Brain pericyte (primary cell): ENCODE measurements at regions not wholly inside any gene's neighbourhood (a gene's known extent, or its start where the extent isn't known, plus 50 kb on each side); places are given as distances from the start of the nearest gene placed in this dataset.

ENCODE experiments used
- DNase-seq: peaks from one replicate; pipeline ENCODE4 v3.0.0-alpha.2; 2012; ENCODE audit warnings: low read depth, low spot score

DNA sequence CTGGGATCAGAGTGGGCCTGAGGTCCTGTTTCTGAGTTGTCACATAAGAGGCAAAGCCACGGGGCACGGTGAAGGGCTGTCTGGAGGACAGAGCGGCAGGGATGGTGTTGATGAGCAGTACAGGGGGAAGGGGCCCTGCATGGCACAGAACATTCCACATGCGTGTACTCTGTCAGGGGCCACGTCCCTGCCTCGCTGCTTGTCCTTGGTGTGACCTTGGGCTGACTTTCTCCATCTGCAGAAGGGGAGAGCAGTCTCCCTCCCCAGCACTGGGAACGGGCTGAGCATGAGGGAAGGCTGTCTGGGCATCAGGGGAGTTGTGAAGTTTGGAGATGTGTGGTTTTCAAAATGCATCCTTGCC is 71.5 kb upstream of the GSE1 start:
- no peak for DNase-seq

DNA sequence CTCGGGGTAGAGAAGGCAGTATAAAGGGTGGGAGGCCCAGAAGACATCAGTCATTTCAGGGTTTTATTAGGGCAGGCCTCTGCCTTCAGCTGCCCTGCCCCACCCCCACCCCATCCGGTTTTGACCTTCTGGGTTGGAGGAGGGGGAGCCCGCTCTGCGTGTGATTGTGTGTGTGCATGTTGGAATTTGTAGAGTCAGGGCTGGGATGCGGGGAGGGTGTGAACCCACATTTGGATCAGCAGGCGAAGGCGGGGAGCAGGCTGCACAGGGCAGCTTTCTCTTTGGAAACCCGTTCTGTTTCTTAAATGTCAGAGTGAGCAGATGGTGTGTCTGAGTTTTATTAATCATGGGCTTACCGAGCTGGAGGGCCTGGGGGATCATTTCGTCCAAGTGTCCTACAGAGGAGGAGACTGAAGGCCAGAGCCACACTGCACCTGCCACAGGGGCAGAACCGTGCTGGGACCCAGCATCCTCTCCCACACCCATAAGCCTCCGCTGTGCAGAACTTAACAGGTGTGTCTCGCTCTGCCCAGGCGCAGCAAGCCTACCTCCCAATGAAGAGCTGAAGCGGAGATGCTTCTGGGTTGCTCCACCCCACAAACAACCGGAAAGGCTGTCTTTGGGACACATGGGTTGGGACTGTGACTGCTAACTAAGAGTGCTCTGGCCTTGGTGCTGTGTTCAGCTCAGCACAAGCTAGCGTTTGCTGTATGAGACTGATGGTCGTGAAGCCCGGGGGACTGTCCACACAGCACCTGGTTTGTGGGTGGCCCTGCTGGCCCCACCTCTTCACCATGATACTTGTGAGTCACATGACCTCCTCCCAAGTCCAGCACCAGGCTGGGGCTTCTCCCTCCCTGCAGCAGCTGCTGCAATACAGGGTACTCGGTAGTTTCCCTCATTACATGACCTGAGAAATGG is 70.9 kb upstream of the GSE1 start:
- DNase-seq, result no peak

DNA sequence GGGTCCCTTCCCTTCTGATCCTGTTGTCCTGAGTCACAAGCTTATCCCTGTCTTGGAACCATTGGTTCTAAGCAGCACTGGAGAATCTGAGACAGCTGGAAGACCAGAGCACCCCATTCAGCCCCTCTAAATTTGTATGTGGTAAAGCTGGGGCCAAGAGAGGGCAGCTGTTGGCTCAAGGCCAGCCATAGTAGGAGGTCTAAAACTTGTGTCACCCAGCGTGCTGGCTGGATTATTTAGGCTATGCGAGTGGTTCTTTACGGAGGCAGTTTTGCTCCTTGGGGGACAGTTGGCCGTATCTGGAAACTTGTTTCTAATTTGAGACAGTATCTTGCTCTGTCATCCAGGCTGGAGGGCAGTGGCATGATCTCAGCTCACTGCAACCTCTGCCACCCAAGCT is 69.6 kb upstream of the GSE1 start:
- no peak for DNase-seq

DNA sequence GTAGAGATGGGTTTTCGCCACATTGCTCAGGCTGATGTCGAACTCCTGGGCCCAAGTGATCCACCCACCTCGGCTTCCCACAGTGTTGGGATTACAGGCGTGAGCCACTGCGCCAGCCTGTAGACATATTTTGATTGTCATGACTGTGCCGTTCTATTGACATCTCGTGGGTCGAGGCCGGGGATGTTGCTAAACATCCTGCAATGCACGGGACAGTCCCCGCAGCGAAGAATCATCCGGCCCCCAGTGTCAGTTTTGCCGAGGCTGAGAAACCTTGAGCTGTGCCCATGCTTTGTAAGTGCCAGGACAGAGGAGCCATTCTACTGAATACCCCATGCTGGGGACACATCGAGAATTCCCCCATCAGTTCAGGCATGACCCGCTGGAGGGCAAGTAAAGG is 69.1 kb upstream of the GSE1 start:
- DNase-seq, result no peak

DNA sequence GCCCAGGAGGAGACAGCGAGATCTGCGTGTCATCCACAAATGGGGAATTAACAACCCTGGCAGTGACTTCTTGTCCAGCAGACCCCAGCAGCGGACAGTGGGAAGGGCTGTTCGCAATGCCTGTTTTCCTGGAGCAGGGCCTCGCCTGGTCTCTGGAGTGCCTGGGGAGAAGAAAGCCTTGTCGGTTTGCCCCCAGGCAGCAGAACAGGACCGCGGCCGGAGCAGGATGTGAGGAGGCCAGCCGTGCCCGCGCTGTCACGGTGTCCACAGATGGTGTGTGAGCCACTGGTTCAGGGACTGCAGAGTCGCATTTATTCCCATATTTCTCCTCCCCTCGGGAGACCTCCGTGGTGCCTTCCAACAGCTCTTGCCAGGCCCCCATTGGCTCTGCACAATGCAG is 68.5 kb upstream of the GSE1 start:
- no peak for DNase-seq

DNA sequence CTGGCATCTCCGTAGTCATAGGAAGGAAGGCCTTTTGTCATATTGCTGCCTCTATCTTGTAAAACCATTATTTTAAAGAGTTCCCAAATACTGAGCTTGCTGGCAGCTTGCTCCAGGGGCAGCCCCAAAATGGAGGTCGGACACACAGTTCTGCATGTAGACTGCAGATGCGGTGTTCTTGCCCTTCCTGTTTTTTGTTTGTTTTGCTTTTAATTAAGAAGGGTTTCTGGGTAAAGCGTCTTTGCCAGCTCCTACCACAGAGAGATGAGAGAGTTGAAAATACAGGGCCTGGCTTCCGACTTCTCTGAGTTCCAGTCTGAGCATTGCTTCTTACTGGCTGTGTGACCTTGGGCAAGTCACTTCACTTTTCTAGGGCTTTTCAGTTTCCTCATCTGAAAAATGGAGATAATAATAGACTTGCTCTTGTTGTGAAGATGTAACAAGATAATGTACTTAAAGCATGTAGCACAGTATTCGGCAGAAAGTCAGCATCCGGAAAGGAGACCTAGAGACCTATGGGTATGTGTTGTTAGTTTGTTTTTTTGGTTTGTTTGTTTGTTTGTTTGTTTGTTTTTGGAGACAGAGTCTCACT is 67.8 kb upstream of the GSE1 start:
- no peak for DNase-seq

DNA sequence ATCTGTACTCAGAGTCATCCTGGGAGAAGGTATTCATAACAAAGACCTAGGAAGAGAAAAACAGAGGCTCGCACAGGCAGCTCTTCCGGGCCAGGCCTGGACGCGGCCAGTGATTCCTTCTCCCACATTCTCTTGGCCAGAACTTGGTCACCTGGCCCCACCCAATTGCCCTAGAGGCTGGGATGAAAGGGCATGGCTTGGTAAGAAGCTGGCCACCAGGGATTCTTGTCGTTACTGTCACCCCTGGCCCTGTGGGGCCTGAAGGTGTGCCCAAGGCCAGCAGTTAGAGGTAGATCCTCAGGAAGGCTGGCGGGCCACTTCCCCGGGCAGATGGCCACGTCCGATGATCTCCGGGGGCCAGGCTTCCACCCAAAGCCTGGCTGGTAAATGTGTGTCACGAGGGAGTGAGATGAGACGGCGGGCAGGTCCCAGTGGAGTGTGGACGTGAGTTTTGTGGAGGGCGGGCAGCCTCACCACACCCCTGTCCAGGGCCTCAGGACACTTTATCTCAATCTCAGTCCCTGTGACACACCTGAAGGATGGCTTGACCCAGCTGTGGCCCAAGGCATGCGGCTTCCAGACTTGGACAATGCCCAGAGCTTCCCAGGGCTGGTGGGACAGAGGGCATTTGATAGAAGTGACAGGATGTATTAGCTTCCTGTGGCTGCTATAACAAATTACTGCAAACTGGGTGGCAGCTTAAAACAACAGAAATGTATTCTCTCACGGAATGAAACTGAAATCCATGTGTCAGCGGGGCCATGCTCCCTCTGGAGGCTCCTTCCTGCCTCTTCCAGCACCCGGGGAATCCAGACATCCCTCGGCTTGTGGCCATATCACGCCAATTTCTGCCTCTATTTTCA is 66.3 kb upstream of the GSE1 start:
- no peak for DNase-seq

DNA sequence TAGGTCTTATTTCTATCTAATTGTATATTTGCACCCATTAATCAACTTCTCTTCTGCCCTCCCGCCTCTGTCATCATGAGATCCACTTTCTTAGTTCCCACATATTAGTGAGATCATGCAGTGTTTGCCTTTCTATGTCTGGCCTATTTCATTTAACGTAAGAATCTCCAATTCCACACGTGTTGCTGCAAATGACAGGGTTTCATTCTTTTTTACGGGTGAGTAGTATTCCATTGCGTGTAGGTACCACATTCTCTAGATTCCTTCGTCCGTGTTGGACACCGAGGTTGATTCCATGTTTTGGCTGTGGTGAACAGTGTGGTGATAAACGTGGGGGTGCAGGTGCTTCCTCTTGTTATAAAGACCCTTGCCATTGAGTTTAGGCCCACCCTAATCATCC is 64.7 kb upstream of the GSE1 start:
- no peak for DNase-seq

DNA sequence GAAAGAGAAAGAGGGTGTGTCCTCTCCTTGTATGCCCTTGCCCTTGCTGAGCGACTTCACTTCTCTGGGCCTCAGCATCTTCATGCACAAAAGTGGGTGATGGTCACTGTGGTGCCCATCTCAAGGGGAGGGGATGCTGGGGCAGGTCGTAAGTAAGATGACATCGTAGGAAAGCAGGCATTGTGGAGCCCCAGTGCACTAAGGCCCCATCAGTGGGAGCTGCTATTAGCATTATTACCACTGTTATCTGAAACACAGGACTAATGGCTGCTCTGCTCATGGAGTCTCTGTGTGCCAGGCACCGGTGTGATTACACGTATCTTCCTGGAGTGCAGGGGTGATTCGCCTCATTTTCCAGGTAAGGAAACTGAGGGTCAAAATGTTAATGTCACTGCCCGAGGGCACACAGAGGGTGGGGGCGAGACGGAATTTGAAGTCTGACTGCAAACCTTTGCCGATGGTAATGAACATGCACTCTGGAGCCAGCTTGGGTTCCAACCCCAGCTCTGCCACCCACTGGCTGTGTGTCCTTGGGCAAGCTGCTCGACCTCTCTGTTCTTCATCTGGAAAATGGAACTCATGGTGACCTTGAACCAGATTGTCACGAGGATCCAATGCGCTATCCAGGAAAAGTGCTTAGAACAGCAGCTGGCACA is 63.2 kb upstream of the GSE1 start:
- no peak for DNase-seq

DNA sequence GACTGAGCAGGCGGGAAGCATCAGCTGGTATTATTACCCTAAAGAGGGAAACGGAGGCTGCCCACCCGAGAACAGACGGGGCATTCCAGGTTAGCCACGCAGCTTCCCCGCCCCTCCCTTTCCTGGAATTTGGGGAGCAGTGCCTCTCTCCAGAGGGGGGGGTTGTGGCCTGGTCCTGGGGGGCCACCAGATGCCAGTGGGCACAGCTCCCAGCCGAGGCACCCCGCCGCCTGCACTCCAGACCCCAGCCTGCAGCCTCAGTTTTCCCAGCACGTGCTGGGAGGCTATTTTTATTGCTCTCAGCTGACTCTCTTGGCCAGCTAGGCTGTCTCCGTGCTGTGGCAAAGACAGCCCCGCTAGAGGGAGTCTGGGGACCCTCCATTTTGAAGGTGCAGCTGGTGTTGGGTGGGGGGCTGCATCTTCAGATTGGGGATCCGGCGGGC is 62.7 kb upstream of the GSE1 start:
- DNase-seq, result no peak

DNA sequence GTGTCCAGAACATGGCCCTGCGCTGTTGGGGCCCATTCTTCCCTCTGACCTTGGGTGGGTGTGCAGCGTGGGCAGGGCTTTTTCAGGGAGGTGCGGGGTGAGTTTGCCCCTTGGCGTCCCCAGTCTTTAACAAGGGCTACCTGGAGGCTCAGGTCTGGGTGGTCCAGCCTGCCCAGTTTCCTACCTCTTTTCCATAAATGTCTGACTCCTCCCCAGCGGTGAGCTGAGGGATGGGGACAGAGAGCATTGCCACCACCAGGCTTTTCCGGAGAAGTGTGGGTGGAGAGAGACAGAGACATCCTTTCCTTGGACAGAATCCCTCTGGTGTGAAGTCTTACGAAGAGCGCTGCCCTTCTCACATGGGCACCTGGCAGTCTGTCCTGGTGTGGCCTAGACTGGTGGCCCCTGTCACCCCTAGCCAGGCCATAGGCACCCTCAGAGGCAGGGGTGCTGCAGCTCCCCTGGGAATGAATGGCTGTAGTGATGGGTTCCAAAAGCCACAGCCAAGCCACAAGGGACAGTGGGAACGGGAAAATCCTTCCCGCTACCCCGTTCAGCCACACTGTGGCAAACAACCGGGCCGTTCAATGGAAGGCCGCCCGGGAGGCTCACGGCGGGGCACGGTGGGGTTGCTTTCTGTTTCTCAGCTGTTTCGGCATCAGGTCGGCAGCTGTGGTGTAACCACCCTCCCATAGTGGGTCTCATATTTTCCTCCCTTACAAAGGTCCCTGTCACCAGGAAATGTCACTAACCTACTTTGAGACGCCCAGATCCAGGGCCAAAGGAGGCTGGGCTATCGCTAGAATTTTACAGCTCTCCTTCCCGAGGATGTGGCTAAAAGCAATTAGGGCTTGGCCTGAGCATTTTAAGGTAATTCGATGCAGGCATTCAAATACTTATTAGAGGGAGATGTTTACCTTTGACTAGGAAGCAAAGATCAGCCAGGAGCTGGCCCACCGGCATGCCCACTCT is 61.9 kb upstream of the GSE1 start:
- DNase-seq, result no peak

DNA sequence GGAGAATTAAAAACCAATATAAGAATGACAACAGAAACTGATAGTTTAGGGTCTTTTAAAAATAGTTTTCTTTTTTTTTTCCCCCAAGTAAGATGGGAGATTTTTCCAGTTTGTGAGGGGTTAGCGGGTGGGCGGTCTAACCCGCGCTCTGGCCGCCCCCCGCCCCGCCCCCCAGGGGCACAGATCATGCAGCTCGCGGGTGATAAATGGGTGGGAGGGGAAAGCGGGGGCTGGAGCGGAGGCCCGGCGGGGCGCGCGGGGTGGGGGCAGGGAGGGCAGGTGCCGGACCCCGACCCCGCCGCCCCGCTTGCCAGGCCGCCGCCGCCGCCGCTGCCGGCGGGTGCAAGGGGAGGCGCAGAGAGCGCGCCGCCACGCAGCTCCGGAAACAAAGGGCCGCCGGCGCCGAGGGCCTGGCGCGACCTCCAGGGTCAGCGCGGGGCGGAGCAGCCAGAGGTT is 60.1 kb upstream of the GSE1 start:
- no peak for DNase-seq

DNA sequence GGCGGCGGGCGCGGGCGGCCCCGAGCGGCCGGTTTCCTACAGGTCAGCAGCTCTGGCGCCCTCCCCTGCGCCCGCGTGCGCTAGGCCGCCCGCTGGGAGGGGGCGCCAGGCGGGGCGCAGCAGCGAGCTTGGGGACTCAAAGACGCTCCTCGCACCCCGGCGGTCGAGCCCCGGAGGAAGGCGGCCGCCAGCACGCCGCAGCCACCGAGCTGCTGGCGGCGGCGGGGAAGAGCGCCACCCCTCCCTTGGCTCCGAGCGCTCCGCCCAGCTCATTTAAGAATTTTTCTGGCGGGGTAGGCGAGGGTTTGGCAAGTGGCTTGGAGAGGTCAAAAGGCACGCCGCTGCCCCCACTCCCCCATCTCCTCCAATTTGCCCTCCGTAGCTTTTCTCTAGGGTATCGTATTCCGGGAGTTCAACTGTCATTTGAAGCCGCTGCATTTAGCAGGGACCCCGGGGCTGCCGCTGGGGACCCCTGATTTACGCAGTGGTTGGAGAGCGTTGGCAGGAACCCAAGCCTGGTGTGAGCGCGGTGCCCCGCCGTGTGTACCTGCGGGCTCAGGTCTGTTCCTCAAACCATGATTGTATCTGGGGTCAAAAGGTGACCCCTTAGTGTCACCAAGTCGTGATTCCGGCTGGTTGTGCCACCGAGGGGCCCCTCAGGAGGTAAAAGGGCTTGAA is 59.5 kb upstream of the GSE1 start:
- DNase-seq, result no peak

DNA sequence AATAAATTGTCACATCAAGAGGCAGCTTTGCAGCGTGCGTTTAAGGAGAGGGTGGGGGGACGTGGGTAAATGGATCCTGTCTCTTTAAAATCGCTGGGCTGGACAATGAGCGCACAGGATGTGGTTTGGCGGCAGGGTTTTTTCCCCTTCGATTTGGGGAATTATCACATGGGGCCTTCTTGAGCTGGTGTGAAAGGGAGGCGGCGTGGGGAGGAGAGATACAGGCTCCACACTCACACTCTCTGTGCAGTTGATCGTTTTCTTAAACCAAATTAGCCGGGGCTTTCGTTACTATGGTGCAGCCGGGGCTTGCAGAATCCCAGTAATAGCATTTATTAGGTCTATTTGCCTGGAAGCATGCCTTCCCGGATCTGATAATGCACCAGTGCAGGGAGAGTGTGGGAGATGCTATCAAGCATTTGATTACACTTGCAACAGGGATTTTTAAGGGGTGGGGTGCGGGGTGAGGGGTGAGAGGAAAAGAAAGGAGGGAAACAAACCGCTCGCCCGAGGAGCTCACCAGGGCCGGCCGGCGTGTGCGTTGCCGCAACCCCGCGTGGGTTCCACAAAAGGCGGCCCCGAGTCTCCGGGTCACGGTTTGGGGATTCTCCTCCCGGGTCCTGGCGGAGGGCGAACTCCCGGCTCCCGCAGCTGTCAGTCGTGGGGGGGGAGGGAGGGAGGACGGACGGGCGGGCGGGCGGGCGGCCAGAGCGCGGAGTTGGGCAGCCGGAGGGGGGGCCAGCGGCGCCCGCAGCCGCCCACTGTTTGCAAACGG is 58.8 kb upstream of the GSE1 start:
- DNase-seq, result no peak

DNA sequence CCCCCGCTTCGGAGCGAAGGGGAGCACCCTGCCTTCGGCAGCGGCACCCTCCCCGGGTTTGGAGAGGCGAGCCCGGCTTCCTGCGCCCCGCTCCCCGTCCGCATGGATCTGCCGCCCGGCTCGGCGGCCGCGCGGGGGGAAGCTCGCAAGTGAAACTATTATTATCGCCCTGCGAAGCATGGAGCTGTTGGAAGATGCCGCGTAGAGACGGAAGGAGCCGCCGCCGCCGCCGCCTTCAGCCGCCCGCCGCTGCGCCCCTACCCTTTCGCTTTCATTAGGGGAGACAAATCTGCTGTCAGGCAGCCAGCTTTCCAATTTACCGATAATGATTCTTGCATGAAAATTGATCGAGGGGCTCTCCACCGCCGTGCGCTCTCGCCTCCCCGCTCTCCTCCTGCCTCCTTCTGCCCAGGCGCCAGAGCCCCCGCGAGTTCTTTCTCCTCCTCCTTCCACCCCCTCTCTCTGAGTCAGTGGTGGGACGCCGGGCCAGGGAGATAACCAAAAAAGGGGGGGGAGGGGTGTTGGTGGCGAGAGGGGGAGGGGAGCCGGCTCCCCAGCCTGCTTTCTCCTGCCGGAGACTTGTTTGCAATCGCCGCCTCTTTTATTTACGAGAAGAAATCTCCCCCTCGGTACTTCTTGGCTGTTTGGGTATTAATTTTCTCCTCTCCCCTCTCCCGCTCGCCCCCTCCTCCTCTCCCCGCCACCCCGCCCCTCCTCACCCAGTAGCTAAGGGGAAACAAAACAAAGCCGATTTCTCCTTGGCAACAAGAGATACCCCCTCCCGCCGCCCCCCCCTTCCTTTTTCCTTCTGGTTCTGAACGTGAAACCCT is 58.0 kb upstream of the GSE1 start:
- DNase-seq, result no peak

DNA sequence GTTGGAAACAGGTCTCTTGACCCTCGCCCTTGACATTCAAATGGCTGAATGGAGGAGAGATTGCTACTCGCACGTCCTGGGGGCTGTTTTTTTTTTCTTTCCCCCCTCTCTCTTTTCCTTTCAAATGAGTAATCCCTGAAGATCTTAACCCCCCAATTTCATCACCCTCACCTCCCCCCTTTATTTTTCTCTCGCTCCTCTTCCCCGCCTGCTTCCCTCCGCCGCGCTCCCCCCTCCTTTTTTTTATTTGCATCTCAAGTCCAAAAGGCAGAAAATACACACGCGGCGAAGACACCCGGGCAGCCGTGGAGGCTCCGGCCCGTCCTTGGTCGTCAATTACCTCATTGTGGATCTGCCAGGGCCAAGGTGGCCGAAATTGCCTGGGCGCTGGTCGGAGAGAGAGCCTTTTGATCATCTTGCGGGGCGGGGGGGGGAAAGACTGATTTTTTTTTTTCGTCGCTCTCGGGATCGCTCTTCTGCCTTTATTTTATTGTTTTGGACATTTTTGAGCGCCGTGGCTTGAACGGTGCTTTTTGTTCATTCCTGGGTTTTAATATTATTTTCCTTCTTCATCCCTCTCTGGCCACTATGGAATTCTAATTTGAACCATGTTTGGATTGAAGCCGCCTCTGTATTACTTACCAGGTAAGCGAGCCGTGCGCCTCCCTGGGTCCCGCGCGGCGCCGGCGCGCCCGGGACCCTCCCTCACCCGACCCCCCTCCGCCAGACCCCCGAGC is 57.2 kb upstream of the GSE1 start:
- DNase-seq, result no peak

DNA sequence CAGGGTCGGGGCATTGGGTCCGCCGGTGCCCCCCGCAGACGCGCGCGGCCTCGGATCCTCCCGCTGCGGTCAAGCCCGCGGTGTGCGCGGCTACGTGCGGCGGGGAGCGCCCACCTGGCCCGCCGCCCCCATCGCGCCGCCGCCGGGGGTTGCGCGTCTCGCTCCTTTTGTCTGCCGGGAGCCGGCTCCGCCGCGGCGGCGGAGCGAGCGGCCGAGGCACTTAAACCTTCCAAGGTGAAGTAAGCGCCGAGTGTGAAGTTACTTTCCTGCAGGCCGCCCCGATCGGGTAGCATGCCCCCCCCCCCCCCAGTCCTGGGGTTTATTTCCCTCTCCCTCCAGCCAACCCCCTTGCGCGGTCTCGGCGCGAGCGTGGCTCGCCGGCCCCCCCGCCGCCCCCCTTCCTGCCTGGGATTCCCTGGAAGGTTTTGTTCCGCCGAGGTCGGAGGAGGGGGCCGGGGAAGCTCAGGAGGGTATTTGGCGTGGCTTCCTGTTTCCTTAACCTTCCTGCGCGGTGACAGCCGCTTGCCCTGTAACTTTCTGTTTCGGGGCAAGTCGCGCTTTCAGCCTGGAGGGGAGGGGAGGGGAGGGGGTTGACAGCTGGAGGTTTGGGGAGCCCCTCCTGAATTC is 56.6 kb upstream of the GSE1 start:
- DNase-seq, result no peak
